ENCODE measurements at regions not wholly inside any gene's neighbourhood (a gene's known extent, or its start where the extent isn't known, plus 50 kb on each side); places are given as distances from the start of the nearest gene placed in this dataset.
"Not testable (repeated sequence)": the region's sequence is repeated elsewhere in the genome, so short reads cannot be mapped to it uniquely, and the experiment has no call there.

- H3K36me3 ChIP-seq (ENCODE audit: low read depth); H3K4me1 ChIP-seq (ENCODE audit: low read depth); intact Hi-C loops (cut with DNase I, micrococcal nuclease); H3K4me3 ChIP-seq; H3K9me3 ChIP-seq; ATAC-seq: not testable (repeated sequence)
- DNase-seq = peak in 2 of 3 donors; percentile 9 to 18
These were observed 395.4 kb downstream of the TMEM121 start for GRCh38 chr14:105921781-105922180.

DNA sequence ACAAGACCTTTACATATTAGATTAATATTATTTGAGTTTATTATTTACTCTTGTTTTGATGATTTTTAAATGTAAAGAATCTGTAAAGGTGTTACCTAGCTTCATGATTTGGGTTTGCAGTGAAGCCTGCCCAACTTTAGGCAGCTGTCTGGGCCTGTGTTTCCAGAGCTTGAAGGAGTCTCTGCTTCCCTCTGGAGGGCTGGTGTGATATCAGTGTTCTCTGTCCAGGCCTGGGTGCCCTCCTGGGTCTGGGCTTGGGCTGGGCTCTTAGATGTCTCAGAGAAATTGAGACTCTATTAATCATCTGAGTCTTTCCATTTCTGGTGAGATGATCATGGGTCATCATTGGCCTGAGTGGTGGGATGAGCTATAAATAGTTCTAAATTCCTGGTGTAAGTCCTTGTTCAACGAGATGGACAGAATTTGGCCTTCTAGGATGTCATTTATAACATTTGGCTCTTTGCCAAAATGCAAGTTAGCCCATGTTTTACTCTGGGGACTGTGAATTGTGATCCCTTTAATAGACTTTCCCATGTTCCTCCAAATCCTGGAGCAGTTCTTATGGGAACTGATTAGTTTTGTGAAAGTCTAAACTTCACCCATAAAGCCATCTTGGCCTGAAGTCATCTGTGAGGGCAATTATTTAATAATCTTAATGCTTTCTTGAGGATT, 397.3 kb downstream of the TMEM121 start:
- DNase-seq; H3K36me3 ChIP-seq (ENCODE audit: low read depth); intact Hi-C loops (cut with DNase I, micrococcal nuclease); H3K4me3 ChIP-seq; H3K4me1 ChIP-seq (ENCODE audit: low read depth); H3K9me3 ChIP-seq; ATAC-seq: not testable (repeated sequence)

GRCh38 chr14:105924951-105925591, 398.7 kb downstream of the TMEM121 start:
- DNase-seq = peak in 1 of 3 donors; percentile 6
- Histone ChIP-seq H3K9me3 (no peaks in the 10 kb centered on the region), H3K4me3 (no peak overlapping the region), H3K4me1 (ENCODE audit: low read depth) (no peaks in the 10 kb centered on the region), H3K36me3 (ENCODE audit: low read depth) (no peaks in the 10 kb centered on the region)
- no peak for ATAC-seq
- intact Hi-C loops (cut with DNase I, micrococcal nuclease) = no loop called here
- TF ChIP-seq, protein P1, sequence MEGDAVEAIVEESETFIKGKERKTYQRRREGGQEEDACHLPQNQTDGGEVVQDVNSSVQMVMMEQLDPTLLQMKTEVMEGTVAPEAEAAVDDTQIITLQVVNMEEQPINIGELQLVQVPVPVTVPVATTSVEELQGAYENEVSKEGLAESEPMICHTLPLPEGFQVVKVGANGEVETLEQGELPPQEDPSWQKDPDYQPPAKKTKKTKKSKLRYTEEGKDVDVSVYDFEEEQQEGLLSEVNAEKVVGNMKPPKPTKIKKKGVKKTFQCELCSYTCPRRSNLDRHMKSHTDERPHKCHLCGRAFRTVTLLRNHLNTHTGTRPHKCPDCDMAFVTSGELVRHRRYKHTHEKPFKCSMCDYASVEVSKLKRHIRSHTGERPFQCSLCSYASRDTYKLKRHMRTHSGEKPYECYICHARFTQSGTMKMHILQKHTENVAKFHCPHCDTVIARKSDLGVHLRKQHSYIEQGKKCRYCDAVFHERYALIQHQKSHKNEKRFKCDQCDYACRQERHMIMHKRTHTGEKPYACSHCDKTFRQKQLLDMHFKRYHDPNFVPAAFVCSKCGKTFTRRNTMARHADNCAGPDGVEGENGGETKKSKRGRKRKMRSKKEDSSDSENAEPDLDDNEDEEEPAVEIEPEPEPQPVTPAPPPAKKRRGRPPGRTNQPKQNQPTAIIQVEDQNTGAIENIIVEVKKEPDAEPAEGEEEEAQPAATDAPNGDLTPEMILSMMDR (IDR thresholded peaks at IDR 0.05) = no peak

DNA sequence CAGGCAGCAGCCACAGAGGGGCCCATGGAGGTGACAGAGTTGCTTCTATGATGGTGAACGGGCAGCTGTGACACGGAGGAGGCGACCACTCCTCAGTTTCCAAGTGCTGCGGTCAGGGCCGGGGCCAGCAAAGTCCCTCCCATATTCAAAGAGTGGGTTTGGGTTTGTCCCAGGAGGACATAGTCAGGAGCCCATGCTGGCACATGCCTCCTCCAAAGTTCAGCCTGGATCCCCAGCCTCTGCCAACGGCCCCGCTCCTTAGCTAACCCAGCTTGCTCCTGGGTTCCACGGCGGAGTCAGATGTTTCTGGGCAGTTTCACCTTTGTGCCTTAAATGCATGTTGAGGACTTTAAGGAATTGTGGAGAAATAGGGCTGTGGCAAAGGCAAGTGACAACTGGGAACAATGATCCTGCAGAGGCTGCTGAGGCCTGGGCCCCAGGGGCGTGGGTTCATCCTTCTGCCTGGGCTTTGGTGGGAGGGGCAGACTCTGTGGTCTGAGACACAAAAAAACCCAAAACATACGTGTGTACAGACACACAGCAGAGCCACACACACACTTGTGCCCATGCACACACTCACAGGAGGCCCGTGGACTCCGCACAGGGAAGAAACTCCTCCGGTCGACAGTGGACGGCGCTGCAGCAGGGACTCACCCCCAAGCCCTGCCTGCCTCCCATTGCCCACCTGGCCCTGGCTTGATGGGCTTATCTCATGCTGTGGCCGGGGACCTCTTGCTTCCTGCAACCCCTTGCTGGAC, 399.4 kb downstream of the TMEM121 start:
- H3K4me3 ChIP-seq = no peak overlapping the region
- H3K9me3 ChIP-seq = no peaks in the 10 kb centered on the region
- no peaks in the 10 kb centered on the region for H3K4me1 ChIP-seq (ENCODE audit: low read depth)
- TF ChIP-seq, protein P1 (IDR thresholded peaks at IDR 0.05) = no peak
- intact Hi-C loops (cut with DNase I, micrococcal nuclease) = no loop called here
- no peak for ATAC-seq
- DNase-seq = peak in 2 of 3 donors; percentile 11 to 44
- no peaks in the 10 kb centered on the region for H3K36me3 ChIP-seq (ENCODE audit: low read depth)

- no peak for ATAC-seq
- no peak overlapping the region for H3K4me3 ChIP-seq
- H3K36me3 ChIP-seq (ENCODE audit: low read depth) = no peaks in the 10 kb centered on the region
- TF ChIP-seq, protein P1 (IDR thresholded peaks at IDR 0.05) = no peak
- intact Hi-C loops (cut with DNase I, micrococcal nuclease) = no loop called here
- no peaks in the 10 kb centered on the region for H3K9me3 ChIP-seq
- H3K4me1 ChIP-seq (ENCODE audit: low read depth) = no peaks in the 10 kb centered on the region
- peak in 1 of 3 donors; percentile 18 for DNase-seq
These were observed 400.2 kb downstream of the TMEM121 start for GRCh38 chr14:105926373-105927095.

Measured in mucosa of descending colon (tissue), 3 donors.